HEK293 (cell line): ENCODE measurements at regions not wholly inside any gene's neighbourhood (a gene's known extent, or its start where the extent isn't known, plus 50 kb on each side); places are given as distances from the start of the nearest gene placed in this dataset.

Experiments used
- CTCF ChIA-PET: fragments of 350-600 bp; formaldehyde crosslinking; extraction: SDS; loops from one replicate; lab custom pipeline; 2021; ENCODE audit warnings: antibody characterized with exemption; lab: Yijun Ruan, JAX
- POLR2A ChIA-PET: fragments of 300-600 bp; formaldehyde crosslinking; extraction: SDS; loops from one replicate; lab custom pipeline; 2020; ENCODE audit warnings: antibody characterized with exemption, inconsistent platforms; lab: Yijun Ruan, JAX
- H3K27ac ChIP-seq: fragments of 200-500 bp; sonication (Bioruptor generic); 2 replicates; pipeline ENCODE4 v1.5.1; 2014; ENCODE audit warnings: low read depth, low read length, control low read depth, inconsistent platforms; ENCODE audit errors: extremely low read depth
- H3K36me3 ChIP-seq, 2 experiments: fragments of 200-500 bp in 1 of 2; sonication (Bioruptor generic) in 1 of 2; 1 replicate in 1 of 2; 2 replicates in 1 of 2; pipeline ENCODE4 v1.5.1; 2014 to 2017; ENCODE audit warnings: inconsistent platforms in 2 of 2, low read length in 2 of 2; ENCODE audit not compliant: control insufficient read depth in 2 of 2, insufficient read depth in 1 of 2
- H3K4me1 ChIP-seq: fragments of 200-500 bp; sonication (Bioruptor generic); 2 replicates; pipeline ENCODE4 v1.5.1; 2014; ENCODE audit warnings: mild to moderate bottlenecking, low read length, inconsistent platforms; ENCODE audit not compliant: control insufficient read depth, insufficient read depth
- H3K4me3 ChIP-seq: 2 replicates; pipeline ENCODE4 v1.5.1; 2011; ENCODE audit warnings: low read depth, mild to moderate bottlenecking, control low read depth, low read length, moderate library complexity
- H3K9me3 ChIP-seq: fragments of 200-500 bp; sonication (Bioruptor generic); 2 replicates; pipeline ENCODE4 v1.5.1; 2014; ENCODE audit warnings: low read depth, low read length, inconsistent platforms; ENCODE audit not compliant: control insufficient read depth, insufficient read depth
- AEBP2 ChIP-seq: fragments of 450-650 bp; formaldehyde crosslinking; IDR thresholded peaks from 2 replicates; pipeline ENCODE4 v1.5.1; 2016; ENCODE audit warnings: missing biosample characterization, missing genetic modification characterization, borderline replicate concordance
- GLI4 ChIP-seq: fragments of 450-650 bp; formaldehyde crosslinking; IDR thresholded peaks from 2 replicates; pipeline ENCODE4 v1.5.1; 2016; ENCODE audit warnings: missing biosample characterization, missing genetic modification characterization
- GLIS2 ChIP-seq: fragments of 450-650 bp; formaldehyde crosslinking; IDR thresholded peaks from 2 replicates; pipeline ENCODE4 v1.5.1; 2016; ENCODE audit warnings: missing biosample characterization, missing genetic modification characterization
- HOXC10 ChIP-seq: sonication (generic); formaldehyde crosslinking; IDR thresholded peaks from 2 replicates; pipeline ENCODE4 v1.8.1; 2023; ENCODE audit warnings: mild to moderate bottlenecking, missing genetic modification reagents
- SP2 ChIP-seq: fragments of 450-650 bp; formaldehyde crosslinking; IDR thresholded peaks from 2 replicates; pipeline ENCODE4 v1.5.1; 2016; ENCODE audit warnings: missing biosample characterization, missing genetic modification characterization
- YY1 ChIP-seq: fragments of 450-650 bp; formaldehyde crosslinking; IDR thresholded peaks from 2 replicates; pipeline ENCODE4 v1.5.1; 2018; ENCODE audit warnings: missing biosample characterization, missing genetic modification characterization
- ZBTB1 ChIP-seq: fragments of 450-650 bp; formaldehyde crosslinking; IDR thresholded peaks from 2 replicates; pipeline ENCODE4 v1.5.1; 2016; ENCODE audit warnings: missing biosample characterization, missing genetic modification characterization
- ZFHX2 ChIP-seq: fragments of 450-650 bp; formaldehyde crosslinking; conservative IDR thresholded peaks from 2 replicates; pipeline ENCODE4 v1.5.1; 2016; ENCODE audit warnings: missing biosample characterization, missing genetic modification characterization
- ZNF121 ChIP-seq: fragments of 450-650 bp; formaldehyde crosslinking; IDR thresholded peaks from 2 replicates; pipeline ENCODE4 v1.5.1; 2016; ENCODE audit warnings: missing biosample characterization, missing genetic modification characterization
- ZNF174 ChIP-seq: fragments of 450-650 bp; formaldehyde crosslinking; IDR thresholded peaks from 2 replicates; pipeline ENCODE4 v1.5.0; 2017; ENCODE audit warnings: missing biosample characterization, mild to moderate bottlenecking, missing genetic modification characterization
- ZNF18 ChIP-seq: fragments of 450-650 bp; formaldehyde crosslinking; IDR thresholded peaks from 2 replicates; pipeline ENCODE4 v1.5.1; 2016; ENCODE audit warnings: missing biosample characterization, missing genetic modification characterization
- ZNF2 ChIP-seq: fragments of 450-650 bp; formaldehyde crosslinking; IDR thresholded peaks from 2 replicates; pipeline ENCODE4 v1.5.1; 2016; ENCODE audit warnings: missing biosample characterization, missing genetic modification characterization
- ZNF292 ChIP-seq: fragments of 450-650 bp; formaldehyde crosslinking; IDR thresholded peaks from 2 replicates; pipeline ENCODE4 v1.5.1; 2016; ENCODE audit warnings: low read depth, missing biosample characterization, missing genetic modification characterization, borderline replicate concordance
- ZNF366 ChIP-seq: fragments of 450-650 bp; formaldehyde crosslinking; conservative IDR thresholded peaks from 2 replicates; pipeline ENCODE4 v1.5.1; 2016; ENCODE audit warnings: missing biosample characterization, missing genetic modification characterization
- ZNF510 ChIP-seq: fragments of 450-650 bp; formaldehyde crosslinking; IDR thresholded peaks from 2 replicates; pipeline ENCODE4 v1.5.1; 2018; ENCODE audit warnings: mild to moderate bottlenecking, missing genetic modification characterization, missing biosample characterization; ENCODE audit not compliant: insufficient replicate concordance
- ZNF521 ChIP-seq: fragments of 450-650 bp; formaldehyde crosslinking; IDR thresholded peaks from 2 replicates; pipeline ENCODE4 v1.5.1; 2017; ENCODE audit warnings: missing biosample characterization, mild to moderate bottlenecking, missing genetic modification characterization
- ZNF544 ChIP-seq: fragments of 450-650 bp; formaldehyde crosslinking; IDR thresholded peaks from 2 replicates; pipeline ENCODE4 v1.5.0; 2017; ENCODE audit warnings: missing biosample characterization, missing genetic modification characterization
- ZNF555 ChIP-seq: fragments of 450-650 bp; formaldehyde crosslinking; conservative IDR thresholded peaks from 2 replicates; pipeline ENCODE4 v1.5.1; 2017; ENCODE audit warnings: missing biosample characterization, mild to moderate bottlenecking, missing genetic modification characterization, inconsistent platforms
- ZNF561 ChIP-seq: fragments of 450-650 bp; IDR thresholded peaks from 2 replicates; pipeline ENCODE4 v1.5.1; 2018; ENCODE audit warnings: missing biosample characterization, missing genetic modification characterization, borderline replicate concordance
- ZNF596 ChIP-seq: fragments of 450-650 bp; IDR thresholded peaks from 2 replicates; pipeline ENCODE4 v1.5.0; 2018; ENCODE audit warnings: missing biosample characterization, mild to moderate bottlenecking, missing genetic modification characterization, moderate library complexity
- ZNF623 ChIP-seq: fragments of 450-650 bp; formaldehyde crosslinking; IDR thresholded peaks from 2 replicates; pipeline ENCODE4 v1.5.1; 2016; ENCODE audit warnings: missing biosample characterization, missing genetic modification characterization
- ZNF626 ChIP-seq: fragments of 450-650 bp; sonication (Bioruptor Pico); formaldehyde crosslinking; IDR thresholded peaks from 2 replicates; pipeline ENCODE4 v1.5.1; 2018; ENCODE audit warnings: missing biosample characterization, missing genetic modification characterization, inconsistent platforms
- ZNF677 ChIP-seq: fragments of 450-650 bp; IDR thresholded peaks from 2 replicates; pipeline ENCODE4 v1.5.0; 2018; ENCODE audit warnings: missing biosample characterization, mild to moderate bottlenecking, missing genetic modification characterization, moderate library complexity
- ZNF777 ChIP-seq: fragments of 450-650 bp; formaldehyde crosslinking; IDR thresholded peaks from 2 replicates; pipeline ENCODE4 v1.5.1; 2017; ENCODE audit warnings: missing biosample characterization, missing genetic modification characterization, borderline replicate concordance
- TF ChIP-seq, protein P1 (sequence below): fragments of 450-650 bp; formaldehyde crosslinking; IDR thresholded peaks from 2 replicates; pipeline ENCODE4 v1.5.1; 2017; ENCODE audit warnings: missing biosample characterization, missing genetic modification characterization
- TF ChIP-seq, protein P2 (sequence below): fragments of 450-650 bp; formaldehyde crosslinking; IDR thresholded peaks from 2 replicates; pipeline ENCODE4 v1.5.1; 2016; ENCODE audit warnings: missing biosample characterization, missing genetic modification characterization

DNA sequence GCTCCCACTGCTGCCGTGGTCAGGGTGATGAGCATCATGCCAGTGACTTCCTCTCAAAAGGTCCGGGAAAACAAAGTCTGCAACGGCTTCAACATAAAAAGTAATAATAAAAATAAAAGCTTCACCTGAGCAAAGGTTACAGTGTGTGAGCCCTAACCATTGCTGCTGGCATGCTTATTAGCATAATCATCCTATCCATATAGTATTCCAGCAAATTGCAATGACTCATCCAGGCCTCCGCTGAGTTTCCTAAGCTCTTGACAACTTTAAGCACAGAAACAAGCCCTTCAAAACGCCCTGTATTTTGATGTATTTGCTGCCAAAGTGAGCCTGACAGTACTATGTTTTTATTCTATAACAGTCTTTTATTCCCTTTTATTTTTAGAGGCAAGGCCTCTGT lies 100.5 kb downstream of the AASDH start:
- Histone ChIP-seq H3K4me3 (no peak overlapping the region), H3K9me3 (no peaks in the 10 kb centered on the region), H3K36me3 (no peaks in the 10 kb centered on the region), H3K27ac (no peak overlapping the region)
- POLR2A ChIA-PET, result no interaction called here
- TF ChIP-seq ZNF366 (tag by site-specific recombination) (no peak), ZNF2 (no peak), ZNF521 (tag by site-specific recombination) (no peak), SP2 (tag by site-specific recombination) (no peak), AEBP2 (tag by site-specific recombination) (no peak), ZNF596 (no peak), ZNF544 (tag by site-specific recombination) (no peak), ZNF677 (tag by site-specific recombination) (no peak), ZNF292 (tag by site-specific recombination) (no peak), ZFHX2 (no peak), ZBTB1 (no peak)
- TF ChIP-seq, protein P1, sequence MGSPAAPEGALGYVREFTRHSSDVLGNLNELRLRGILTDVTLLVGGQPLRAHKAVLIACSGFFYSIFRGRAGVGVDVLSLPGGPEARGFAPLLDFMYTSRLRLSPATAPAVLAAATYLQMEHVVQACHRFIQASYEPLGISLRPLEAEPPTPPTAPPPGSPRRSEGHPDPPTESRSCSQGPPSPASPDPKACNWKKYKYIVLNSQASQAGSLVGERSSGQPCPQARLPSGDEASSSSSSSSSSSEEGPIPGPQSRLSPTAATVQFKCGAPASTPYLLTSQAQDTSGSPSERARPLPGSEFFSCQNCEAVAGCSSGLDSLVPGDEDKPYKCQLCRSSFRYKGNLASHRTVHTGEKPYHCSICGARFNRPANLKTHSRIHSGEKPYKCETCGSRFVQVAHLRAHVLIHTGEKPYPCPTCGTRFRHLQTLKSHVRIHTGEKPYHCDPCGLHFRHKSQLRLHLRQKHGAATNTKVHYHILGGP (tag by site-specific recombination), result no peak
- TF ChIP-seq, all 188 proteins: peak for 0
- H3K4me1 ChIP-seq, result no peaks in the 10 kb centered on the region
- CTCF ChIA-PET, result no interaction called here

DNA sequence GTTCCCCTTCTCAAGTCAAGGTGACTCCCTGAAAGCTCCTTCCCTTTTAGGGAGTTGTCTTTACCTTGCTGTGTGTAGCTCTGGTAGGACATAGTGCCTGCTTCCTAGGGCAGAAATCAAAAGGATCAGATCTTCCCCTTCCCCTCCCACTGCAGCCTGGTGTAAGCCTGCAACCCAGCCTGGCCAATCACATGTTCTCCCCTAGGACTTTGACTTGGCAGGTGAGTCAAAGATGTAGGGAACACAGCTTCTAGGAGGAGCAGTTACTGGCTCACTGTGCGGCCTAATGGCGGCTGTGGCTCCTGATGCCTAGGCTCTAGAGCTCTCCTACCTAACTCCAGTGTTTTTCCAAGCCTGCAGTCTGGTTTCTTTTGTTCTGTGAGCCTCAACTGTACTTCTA lies 103.9 kb downstream of the AASDH start:
- Histone ChIP-seq H3K36me3 (no peaks in the 10 kb centered on the region), H3K4me3 (no peak overlapping the region), H3K4me1 (no peaks in the 10 kb centered on the region), H3K27ac (no peak overlapping the region)
- TF ChIP-seq ZNF626 (tag by site-specific recombination), result no peak
- no peak for TF ChIP-seq YY1 (tag by site-specific recombination)
- TF ChIP-seq ZNF777 (tag by site-specific recombination), result no peak
- TF ChIP-seq, all 188 proteins: peak for 0
- ChIA-PET POLR2A (no interaction called here), CTCF (interaction anchor here (1.0 kb wide), 2 partner anchors 9 to 17 kb away, joined by 3 read pairs; no protein-coding TSS in a partner anchor)
- no peaks in the 10 kb centered on the region for H3K9me3 ChIP-seq

- Histone ChIP-seq H3K9me3 (no peaks in the 10 kb centered on the region), H3K36me3 (no peaks in the 10 kb centered on the region), H3K4me1 (no peaks in the 10 kb centered on the region), H3K4me3 (no peak overlapping the region), H3K27ac (no peak overlapping the region)
- ChIA-PET CTCF (no interaction called here), POLR2A (no interaction called here)
- no peak for TF ChIP-seq ZNF174 (tag by site-specific recombination)
- TF ChIP-seq ZNF561 (tag by site-specific recombination), result no peak
- TF ChIP-seq ZNF18 (tag by site-specific recombination), result no peak
- no peak for TF ChIP-seq HOXC10 (CRISPR knock-in tag)
- TF ChIP-seq ZNF555 (tag by site-specific recombination), result no peak
- no peak for TF ChIP-seq GLIS2 (tag by site-specific recombination)
- TF ChIP-seq GLI4 (tag by site-specific recombination), result no peak
- TF ChIP-seq, protein P2, sequence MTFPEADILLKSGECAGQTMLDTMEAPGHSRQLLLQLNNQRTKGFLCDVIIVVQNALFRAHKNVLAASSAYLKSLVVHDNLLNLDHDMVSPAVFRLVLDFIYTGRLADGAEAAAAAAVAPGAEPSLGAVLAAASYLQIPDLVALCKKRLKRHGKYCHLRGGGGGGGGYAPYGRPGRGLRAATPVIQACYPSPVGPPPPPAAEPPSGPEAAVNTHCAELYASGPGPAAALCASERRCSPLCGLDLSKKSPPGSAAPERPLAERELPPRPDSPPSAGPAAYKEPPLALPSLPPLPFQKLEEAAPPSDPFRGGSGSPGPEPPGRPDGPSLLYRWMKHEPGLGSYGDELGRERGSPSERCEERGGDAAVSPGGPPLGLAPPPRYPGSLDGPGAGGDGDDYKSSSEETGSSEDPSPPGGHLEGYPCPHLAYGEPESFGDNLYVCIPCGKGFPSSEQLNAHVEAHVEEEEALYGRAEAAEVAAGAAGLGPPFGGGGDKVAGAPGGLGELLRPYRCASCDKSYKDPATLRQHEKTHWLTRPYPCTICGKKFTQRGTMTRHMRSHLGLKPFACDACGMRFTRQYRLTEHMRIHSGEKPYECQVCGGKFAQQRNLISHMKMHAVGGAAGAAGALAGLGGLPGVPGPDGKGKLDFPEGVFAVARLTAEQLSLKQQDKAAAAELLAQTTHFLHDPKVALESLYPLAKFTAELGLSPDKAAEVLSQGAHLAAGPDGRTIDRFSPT (tag by site-specific recombination), result no peak
- TF ChIP-seq ZNF121, result no peak
- TF ChIP-seq ZNF623 (tag by site-specific recombination), result no peak
- TF ChIP-seq ZNF510 (tag by site-specific recombination), result no peak
Measured at GRCh38 chr4:56282004-56282403, 105.3 kb downstream of the AASDH start.
